GM04503 (cell line): ENCODE measurements at regions not wholly inside any gene's neighbourhood (a gene's known extent, or its start where the extent isn't known, plus 50 kb on each side); places are given as distances from the start of the nearest gene placed in this dataset.

Experiments
- DNase-seq: peaks from one replicate; pipeline ENCODE4 v3.0.0-alpha.2; 2012; ENCODE audit warnings: low read depth

DNA sequence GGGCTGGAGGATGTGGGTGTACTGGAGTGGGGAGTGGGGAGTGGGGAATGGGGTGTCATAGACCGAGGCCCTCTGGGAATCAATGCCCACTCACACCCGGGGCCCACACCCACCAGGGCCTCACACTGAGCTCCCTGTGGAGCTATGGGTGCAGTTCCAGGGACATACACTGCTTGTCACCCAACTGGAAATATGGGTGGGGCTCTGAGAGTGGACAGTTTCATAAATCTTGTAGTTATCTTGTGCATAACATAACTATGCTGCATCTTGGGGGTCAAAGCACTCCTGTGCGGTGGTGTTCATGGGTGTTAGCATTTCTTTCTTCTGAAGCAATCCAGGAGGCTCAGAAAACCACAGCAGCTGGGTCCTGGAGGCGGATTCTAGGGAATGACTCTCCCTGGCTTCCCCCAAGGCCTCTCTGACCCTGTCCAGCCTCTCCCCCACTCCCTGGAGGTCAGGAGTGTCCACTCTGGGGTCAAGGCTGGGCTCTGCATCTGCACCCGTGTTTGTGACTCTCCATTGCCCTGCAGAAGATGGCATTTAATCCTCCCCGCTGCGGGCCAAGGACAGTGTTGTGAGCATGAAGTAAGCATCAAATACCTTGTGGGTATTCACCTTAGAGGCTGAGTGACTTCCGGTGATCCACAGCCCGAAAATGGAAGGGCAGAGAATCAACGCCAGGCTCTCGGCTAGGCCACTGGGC is 172.5 kb downstream of the CTTN start:
- no peak for DNase-seq

DNA sequence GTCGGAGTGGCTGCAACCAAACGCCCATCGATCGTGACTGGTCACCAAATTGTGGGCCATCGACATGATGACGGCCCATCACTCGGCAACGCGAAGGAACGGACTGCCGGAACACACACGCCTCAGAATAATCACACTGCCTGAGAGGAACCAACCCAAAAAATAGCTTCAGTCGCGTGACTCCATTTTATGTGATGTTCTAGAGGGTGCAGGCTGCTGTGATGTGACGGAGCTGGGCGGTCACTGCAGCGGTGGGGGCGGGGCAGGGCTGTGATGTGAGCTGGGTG is 174.6 kb downstream of the CTTN start:
- DNase-seq = no peak

DNA sequence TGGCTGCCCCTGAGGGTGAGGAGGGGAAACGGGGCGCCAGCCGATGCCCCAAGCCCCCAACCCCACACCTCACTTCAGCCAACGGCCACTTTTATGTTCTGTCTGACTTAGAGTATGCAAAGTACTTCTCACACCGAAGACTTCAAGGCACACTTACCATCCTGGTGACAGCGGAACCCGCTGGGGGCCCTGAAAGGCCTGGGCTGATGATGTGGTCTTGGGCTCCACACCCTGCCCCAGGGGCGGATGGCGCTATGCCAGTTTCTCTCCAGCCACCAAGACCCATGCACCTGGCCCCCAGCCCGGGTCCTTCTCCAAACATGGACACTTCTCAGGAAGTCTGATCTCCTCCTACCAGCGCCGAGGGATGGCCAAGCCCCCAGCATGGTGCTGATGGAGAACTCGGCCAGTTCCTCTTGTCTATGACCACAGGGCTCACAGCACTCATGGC is 175.4 kb downstream of the CTTN start:
- DNase-seq = no peak

DNA sequence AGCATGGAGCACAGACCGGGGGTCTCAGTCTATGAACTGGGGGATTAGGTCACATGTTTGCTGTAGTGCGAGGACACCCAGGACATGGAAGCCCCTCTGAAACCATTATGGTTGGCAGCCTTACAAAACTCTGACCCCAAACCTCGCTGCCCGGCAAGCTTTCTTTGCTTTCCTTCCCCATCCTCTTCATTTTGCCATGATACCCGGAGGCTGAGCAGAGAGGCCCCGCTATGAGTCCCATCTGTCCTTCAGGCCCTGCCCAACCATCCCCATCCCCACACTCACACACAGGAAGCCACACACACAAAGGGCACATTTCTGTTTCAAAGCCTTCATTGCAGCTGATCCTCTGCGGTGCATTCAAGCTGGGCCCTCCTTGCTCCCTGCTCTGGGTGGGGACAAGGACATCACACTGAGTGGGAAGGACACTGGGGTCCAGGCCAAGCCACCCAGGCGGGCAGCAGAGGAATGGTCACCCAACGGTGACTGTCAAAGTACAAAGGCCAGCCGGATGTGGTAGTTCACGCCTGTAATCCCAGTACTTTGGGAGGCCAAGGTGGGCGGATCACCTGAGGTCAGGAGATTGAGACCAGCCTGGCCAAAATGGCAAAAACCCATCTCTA is 176.5 kb downstream of the CTTN start:
- DNase-seq = no peak

DNA sequence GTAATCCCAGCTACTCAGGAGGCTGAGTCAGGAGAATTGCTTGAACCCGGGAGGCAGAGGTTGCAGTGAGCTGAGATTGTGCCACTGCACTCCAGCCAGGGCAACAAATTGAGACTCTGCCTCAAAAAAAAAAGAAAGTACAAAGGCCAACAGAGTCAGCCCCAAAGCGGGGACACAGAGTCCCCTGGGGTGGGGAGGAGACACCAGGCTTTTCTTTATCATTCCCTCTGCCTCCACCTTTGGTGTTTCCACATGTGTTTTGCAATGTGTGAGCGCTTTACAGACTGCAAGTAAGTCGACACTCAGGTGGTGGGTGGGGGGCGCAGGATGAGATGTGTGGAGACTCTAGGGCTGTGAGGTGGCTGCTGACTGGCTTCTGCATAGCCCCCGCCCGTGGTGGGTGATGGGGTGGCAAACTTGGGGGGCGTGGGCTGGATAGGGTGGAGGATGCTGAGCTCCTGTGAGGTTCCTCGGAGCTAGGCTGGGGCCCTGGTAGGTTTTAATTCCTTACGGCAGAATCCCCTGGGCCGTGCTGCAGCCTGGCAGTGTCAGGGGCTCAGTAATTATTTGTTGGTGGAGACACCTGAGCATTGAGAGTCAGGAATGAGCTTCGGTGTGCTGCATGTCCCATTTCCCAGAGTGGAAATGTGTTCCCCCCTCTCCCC is 177.2 kb downstream of the CTTN start:
- DNase-seq = no peak

DNA sequence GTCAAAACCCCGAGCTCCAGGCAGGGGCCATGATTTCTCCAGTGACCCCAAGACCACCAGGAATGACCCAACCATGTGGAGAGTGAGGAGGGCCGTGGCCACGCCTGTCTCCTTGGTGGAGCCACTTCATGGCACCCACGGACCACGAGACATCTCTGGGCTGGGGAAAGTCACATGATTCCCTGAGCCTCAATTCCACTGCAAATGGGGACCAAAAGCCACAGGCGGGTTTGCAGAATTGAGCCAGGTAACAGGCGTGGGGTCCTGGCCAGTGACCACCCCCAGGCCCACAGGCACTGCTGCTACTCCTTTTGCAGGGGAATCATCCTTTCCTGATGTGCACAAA is 178.9 kb downstream of the CTTN start:
- DNase-seq = no peak

DNA sequence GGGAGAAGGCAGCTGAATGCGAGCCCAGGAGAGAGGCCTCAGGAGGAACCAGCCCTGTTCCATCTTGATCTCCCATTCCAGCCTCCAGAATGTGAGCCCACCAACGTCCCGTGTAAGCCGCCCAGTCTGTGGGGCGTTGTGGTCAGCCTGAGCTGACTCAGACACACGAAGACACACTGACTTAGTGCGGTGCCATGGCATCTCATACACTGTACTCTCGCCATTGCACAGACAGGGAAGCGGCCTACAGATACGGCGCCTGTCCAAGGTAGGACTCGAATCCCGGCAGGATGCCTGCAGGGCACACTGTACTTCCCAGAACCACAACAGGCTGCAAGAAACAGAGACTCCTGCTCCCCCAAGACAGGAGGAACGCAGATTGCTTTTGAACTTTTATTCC is 179.6 kb downstream of the CTTN start:
- no peak for DNase-seq

DNA sequence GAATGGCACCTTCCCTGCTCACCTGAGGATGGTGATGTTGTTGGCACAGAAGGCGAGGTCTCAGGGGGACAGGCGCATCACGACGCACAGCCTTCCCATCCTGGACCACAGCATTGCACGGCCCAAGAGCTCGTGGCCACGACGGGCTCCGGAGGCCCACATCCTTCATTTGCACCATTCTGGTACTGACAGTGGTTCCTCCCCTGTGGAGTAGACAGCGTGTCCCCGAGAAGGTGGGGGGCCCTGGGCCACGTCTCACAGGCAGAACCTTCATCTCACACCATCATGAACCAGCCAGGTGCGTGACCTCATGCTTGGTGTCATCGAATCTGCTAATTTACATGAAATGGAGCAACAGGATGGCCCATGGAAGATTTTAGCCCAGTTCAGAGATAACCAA is 180.0 kb downstream of the CTTN start:
- DNase-seq = no peak

DNA sequence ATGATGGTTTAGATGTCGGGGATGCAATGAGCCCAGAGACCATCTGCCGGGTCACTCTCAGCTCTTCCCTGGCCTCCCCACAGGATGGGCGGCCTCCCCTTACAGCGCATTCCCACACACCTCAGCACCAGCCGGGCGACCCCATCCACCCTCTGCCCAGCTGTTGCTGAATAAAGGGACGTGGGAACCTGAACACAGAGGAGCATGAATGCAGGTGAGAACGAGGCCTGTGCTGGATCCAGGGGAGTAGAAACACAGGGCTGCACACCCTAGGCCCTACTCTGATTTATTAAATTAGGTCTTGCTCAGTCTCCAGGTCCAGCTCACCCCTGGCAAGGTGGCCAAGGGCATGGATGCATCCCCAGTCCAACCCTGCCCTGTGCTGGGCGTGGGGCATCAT is 180.5 kb downstream of the CTTN start:
- no peak for DNase-seq

DNA sequence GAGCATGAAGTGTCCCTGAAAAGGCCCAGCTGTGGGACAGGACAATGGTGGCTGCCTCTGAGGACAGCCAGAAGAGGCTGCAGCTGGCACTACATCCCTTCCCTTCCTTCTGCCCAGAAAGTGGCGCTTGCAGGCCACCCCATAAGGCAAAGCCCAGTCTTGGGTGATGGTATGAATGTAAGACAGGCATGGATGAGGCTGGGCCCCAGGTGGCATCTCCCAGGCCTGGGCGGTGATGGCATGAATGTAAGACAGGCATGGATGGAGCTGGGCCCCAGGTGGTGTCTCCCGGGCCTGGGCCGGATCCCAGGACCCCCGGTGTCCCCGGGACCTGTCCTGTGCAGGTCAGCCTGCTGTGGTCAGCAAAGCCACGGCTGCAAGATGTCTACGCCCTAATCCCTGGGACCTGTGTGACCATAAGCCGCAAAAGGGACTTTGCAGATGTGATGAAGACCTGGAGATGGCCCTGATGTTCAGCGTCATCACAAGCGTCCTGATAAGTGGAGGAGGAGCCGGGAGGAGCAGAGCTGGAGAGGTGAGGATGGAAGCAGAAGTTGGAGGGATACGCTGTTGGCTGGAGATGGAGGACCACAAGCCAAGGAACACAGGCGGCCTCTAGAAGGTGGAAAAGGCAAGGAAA is 181.1 kb downstream of the CTTN start:
- DNase-seq = no peak

DNA sequence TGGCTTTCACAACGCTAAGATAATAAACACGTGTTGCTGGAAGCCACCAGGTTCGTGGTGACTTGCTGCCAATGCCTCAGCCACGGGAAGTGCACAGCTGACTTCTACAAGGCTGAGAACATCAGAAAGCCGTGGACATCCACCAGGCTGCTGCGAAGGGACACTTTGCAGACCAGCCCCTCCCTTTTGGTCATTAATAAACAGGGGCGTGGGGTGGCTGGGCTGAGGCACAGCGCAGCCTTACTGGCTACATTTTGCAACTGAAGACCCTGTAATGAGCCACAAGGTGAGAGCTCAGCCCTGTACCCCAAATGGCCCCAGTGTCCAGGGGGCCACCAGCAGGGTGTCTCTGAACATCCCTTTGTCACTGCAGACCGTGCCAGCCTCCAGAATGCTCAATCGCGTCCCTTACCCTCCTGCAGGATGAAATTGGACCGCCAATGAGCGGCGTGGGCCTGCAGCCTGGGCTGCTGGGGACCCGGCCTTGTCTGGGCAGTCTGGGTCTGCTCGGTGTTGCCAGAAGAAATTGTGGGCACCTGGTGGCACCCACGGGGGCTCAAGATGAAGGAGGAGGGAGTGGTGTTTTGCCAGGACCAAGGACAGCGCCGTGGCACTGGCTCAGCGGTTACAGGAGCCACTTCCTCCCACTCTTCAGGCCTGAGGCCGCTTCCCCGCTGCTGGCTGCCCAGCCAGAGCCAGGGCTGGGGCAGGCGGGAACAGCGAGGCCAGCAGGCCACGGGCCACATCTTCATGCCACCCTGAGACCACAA is 181.9 kb downstream of the CTTN start:
- DNase-seq = no peak

DNA sequence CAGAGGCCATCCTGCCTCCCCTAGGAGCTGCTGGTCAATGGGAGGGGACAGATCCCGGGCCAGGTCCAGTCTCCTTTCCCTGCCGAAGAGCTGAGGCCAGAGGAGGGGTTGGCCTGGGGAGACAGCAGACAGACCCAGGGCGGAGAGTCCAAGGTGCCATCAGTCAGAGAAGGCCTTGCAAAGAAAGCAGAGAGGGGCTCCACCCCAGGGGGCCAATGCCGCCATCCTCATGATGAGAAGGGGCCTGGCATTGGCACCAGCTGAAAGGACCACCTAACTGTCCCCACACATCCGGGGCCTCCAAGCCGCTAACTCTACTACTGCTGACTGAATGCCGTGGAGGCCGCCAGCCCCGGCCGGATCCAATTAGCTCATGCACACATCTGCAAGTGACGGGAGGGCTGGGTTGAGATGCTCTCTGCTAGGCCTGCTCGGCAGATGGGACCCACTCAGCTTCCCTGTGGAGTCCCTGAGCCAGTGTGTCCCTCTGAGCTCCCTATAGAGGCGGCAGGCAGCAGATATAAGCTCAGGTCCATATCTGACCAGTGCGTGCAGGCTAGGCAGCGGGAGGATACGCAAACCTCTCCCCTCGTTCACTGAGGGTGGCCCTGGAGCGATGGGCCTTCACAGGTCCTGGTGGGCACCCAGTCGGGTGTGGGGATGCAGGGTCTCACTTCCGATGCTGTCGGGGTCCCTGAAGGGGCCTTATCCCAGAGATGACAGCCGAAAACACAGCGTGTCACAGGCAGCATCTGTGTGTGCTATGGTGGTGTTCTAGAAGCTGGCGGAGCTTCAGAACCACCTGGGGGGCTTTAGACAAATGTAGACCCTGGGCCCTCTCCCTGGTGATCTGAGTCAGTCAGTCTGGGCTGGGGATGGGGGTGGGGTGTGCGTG is 183.9 kb downstream of the CTTN start:
- DNase-seq = no peak

DNA sequence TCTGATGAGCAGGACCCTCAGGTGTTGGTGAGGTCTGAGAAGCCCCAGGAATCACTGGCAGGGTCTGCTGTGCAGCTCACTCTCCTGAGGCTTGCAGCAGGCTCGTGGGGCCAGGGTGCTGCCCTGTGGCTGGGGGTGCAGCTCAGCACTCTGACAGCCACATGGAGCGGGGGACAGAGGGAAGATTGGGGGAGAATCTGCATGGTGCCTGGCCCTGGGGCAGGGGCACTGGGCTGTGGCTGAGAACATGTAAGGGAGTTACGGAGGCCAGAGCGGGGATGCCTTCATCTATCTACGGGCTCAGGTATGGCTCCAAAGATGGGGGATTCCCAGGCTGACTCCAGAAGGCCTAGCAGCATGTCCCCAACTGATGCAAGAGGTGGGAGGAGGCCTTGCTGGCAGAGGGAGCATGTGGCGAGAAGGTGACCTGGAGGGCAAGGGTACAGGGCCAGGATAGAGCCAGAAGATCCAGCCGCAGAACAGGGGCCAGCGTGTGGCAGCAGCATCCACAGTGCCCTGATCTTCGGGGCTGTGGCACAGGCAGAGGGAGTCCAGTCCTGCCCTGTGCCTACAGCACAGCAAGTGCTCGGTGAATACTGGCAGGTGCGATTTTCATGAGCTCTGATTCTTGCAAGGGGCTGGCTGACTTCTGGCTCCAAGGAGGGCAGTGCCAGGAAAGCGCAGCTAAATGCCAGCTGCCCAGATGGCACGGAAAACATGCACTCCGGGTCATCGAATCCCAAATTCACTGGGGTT is 184.7 kb downstream of the CTTN start:
- DNase-seq = no peak

DNA sequence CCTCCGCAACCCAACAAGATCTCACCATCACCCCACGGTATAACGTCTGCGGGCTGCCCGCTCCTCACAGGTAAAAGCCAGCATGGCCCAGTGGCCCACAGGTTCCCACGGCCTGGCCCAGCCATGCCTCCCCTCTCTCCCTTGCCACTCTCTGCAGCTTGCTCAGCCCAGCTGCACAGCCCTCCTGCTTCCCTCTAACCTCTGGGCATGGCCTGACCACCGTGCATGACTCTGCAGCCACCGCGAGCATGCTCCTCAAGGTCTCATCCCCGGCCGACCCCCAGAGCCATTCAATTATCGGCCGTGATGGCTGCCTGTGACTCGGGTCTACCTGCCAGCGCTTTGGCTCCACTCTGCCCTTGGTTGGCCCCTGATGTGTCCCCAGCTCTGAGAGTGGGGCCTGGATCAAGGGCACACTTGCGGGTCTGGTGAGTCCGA is 185.5 kb downstream of the CTTN start:
- no peak for DNase-seq

DNA sequence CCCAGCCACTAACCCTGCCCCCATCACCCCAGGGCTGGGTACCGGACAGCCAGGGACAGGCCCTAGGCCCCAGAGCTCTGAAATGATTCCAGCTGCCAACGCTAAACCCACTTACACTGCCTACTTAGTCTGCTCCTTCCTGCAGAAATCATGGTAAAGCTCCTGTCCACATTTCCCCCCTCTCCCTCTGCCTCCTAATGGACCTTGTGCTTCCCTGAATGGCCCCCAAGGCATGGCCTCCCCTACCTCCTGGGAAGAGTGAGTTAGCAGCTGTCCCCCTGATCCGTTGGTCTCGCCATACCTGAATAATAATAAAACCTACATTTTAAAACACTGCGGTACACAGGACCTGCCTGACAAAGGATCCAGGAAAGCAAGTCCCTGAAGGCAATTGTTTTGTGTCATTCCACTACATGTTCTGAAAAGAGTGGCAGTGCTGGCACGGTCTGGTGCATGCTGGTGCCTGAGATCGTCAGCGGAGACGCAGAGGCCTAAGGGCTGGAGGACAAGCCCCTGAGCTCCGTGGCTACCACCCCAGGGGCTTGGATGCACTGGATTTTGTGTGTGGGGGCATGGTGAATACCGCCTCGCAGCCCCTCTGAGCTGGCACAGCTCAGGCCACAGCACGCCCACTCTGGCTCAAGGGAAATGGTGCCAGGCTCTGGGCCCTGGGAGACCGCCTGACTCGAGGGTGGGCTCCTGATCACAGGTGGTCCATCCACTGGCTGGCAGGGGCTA is 186.3 kb downstream of the CTTN start:
- no peak for DNase-seq

DNA sequence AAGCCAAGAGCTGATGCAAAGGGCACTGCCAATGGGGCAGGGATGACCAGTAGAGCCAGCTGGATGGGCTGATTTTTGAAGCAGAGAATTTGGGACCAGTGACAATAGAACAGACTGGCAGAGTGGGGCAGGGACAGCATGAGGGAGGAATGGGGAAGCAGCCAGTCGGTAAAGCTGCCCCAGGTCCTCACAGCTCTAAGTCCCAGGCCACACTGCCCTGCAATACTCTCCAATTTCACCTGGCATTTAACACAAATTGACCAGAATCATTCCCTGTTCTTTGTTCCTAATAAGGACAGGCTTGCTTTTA is 186.9 kb downstream of the CTTN start:
- no peak for DNase-seq

DNA sequence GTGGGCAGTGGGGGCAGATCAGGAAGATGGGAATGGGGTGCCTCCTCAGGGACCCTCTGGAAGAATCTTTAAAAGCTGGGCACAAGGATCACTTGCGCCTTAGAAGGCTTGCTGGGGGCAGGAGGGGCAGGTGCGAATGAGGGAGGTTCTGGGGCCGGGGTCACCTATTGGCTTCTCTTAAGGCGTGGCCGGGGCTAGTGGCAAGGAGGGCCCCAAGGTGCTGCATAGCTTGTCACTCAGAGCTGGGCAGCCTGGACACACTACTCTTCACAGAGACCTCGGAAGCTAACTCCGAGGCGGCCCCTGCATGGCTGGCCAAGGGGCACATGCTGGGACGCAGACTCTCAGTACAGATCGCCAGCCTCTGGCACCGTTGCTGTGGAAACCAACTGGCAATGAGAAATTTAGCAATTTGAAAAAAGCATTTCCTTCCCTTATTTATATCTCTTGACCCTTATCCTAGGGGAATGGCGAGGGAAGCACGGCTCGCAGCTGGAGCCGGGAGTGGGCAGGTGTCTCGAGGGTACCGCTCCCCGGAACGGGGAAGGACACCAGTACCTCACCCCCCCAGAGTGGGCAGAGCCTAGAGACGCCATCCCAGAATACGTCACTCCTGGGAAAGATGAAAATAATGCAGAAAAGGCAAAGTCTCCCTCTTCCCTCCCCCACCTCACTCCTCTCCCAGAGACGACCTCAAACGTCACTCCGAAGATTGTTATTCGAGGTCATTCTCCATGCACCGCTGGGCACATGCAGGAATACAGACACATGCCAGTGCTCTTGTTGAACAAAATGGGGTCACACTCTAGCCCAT is 188.1 kb downstream of the CTTN start:
- no peak for DNase-seq

DNA sequence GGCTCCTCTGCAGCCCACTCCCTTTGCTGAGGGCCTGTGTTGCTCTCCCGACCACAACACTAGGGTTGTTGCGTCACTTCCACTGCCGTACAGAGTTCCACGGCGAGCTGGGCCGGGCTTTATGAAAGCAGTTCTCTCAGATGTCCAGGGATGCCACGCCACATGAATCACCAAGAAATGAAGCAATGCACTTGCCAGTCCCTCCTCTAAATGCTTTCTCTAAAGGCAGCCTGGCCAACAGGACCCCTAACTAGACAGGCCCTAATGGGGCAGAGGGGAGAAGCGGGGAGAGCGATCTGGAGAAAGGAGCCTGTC is 188.7 kb downstream of the CTTN start:
- DNase-seq = no peak

DNA sequence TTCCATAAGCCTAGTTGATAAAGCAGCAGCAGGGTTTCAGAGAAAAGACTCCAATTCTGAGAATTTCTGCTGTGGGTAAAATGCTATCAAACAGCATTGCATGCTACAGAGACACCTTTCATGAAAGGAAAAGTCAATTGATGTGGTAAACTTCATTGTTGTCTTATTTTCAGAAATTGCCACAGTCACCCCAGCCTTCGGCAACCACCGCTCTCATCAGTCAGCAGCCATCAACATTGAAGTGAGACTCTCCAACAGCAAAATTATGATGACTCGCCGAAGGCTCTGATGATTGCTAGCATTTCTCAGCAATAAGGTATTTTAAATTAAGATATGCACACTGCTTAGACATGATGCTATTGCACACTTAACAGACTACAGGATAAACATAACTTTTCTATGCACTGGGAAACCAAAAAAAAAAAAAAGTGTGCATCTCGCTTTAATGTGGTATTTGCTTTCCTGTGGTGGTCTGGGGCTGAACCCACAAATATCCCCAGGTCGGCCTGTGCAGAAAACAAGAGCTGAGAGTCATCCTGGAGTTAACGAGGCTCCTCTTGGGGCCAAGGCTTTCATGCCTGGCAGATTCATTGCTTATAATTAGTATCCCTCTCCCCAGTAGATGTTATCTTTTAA is 192.1 kb downstream of the CTTN start:
- DNase-seq = no peak
